RWPE2 (cell line): ENCODE measurements at regions not wholly inside any gene's neighbourhood (a gene's known extent, or its start where the extent isn't known, plus 50 kb on each side); places are given as distances from the start of the nearest gene placed in this dataset.
"Not testable (repeated sequence)": the region's sequence is repeated elsewhere in the genome, so short reads cannot be mapped to it uniquely, and the experiment has no call there.

Experiments
- ATAC-seq: fragments of 200-7000 bp; cut with Tn5 transposase; 3 replicates; pipeline ENCODE4 v1.9.1; 2021; ENCODE audit warnings: low read depth
- DNase-seq: peaks from one replicate; pipeline ENCODE4 v3.0.0-alpha.2; 2020; ENCODE audit warnings: low spot score
- H3K27ac ChIP-seq: fragments of 450-650 bp; 2 replicates; pipeline ENCODE4 v1.5.1; 2017; ENCODE audit warnings: mild to moderate bottlenecking; ENCODE audit not compliant: poor library complexity, severe bottlenecking
- H3K27me3 ChIP-seq: fragments of 250-450 bp; sonication (Bioruptor Pico); 2 replicates; pipeline ENCODE4 v1.5.1; 2021; ENCODE audit warnings: mild to moderate bottlenecking, moderate library complexity; ENCODE audit not compliant: insufficient read depth, poor library complexity, severe bottlenecking
- H3K36me3 ChIP-seq: fragments of 250-450 bp; sonication (Bioruptor Pico); 2 replicates; pipeline ENCODE4 v1.5.1; 2020; ENCODE audit warnings: low read depth, mild to moderate bottlenecking, moderate library complexity
- H3K4me1 ChIP-seq: fragments of 250-450 bp; sonication (Bioruptor Pico); 2 replicates; pipeline ENCODE4 v1.5.1; 2021; ENCODE audit warnings: mild to moderate bottlenecking, moderate library complexity; ENCODE audit not compliant: insufficient read depth, poor library complexity, severe bottlenecking
- H3K4me3 ChIP-seq: fragments of 250-450 bp; sonication (Bioruptor Pico); 2 replicates; pipeline ENCODE4 v1.5.1; 2021; ENCODE audit warnings: mild to moderate bottlenecking, moderate library complexity; ENCODE audit not compliant: severe bottlenecking
- H3K9me3 ChIP-seq: fragments of 250-450 bp; sonication (Bioruptor Pico); 2 replicates; pipeline ENCODE4 v1.5.1; 2021; ENCODE audit warnings: mild to moderate bottlenecking, moderate library complexity; ENCODE audit not compliant: severe bottlenecking
- CTCF ChIP-seq: fragments of 450-650 bp; IDR thresholded peaks from one replicate; pipeline ENCODE4 v1.5.1; 2017; ENCODE audit warnings: mild to moderate bottlenecking, moderate library complexity; ENCODE audit not compliant: poor library complexity, severe bottlenecking

DNA sequence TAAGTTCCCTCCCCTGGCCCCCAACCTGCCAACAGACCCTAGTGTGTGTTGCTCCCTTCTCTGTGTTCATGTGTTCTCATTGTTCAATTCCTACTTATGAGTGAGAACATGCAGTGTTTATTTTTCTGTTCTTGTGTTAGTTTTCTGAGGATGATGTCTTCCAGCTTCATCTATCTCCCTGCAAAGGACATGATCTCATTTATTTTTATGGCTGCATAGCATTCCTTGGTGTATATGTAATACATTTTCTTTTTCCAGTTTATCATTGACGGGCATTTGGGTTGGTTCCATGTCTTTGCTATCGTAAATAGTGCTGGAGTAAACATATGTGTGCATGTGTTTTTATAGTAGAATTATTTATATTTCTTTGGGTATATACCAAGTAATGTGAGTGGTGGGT, 602.2 kb downstream of the DSC3 start:
- Histone ChIP-seq H3K36me3 (no peaks in the 10 kb centered on the region), H3K9me3 (no peaks in the 10 kb centered on the region), H3K27me3 (no peaks in the 10 kb centered on the region), H3K4me1 (no peaks in the 10 kb centered on the region), H3K4me3 (no peak overlapping the region), H3K27ac (no peak overlapping the region)
- no peak for TF ChIP-seq CTCF
- no peak for ATAC-seq
- no peak for DNase-seq

- no peak overlapping the region for H3K4me3 ChIP-seq
- H3K4me1 ChIP-seq: no peaks in the 10 kb centered on the region
- no peaks in the 10 kb centered on the region for H3K9me3 ChIP-seq
- H3K36me3 ChIP-seq: no peaks in the 10 kb centered on the region
- no peaks in the 10 kb centered on the region for H3K27me3 ChIP-seq
- no peak for ATAC-seq
- DNase-seq: no peak
- no peak for TF ChIP-seq CTCF
- H3K27ac ChIP-seq: no peak overlapping the region
Measured at GRCh38 chr18:30439174-30439573, 603.4 kb downstream of the DSC3 start.

DNA sequence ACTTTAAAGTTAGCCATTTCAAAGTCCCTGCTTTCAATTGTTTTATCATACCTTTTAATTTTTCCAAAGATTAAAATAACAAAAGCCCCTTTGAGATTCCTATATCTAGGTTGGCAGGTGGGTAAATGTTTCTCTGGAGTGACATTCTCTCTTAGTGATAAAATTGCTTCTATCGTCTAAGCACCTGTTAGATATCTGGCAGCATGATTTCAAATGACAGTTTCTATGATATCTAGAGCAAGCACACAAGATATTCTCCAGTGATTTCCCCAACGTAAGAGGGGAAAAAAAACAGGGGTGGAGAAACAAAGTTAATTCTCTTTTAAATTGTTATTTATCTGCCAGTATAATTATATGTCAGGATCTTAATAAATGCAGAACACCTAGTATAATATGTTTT, 610.2 kb downstream of the DSC3 start:
- Histone ChIP-seq H3K4me3 (no peak overlapping the region), H3K4me1 (no peaks in the 10 kb centered on the region), H3K36me3 (no peaks in the 10 kb centered on the region), H3K27ac (no peak overlapping the region), H3K9me3 (no peaks in the 10 kb centered on the region), H3K27me3 (no peaks in the 10 kb centered on the region)
- DNase-seq: no peak
- no peak for ATAC-seq
- no peak for TF ChIP-seq CTCF

- not testable (repeated sequence) for H3K36me3 ChIP-seq
Measured at GRCh38 chr18:30419399-30419798, 623.1 kb downstream of the DSC3 start.

DNA sequence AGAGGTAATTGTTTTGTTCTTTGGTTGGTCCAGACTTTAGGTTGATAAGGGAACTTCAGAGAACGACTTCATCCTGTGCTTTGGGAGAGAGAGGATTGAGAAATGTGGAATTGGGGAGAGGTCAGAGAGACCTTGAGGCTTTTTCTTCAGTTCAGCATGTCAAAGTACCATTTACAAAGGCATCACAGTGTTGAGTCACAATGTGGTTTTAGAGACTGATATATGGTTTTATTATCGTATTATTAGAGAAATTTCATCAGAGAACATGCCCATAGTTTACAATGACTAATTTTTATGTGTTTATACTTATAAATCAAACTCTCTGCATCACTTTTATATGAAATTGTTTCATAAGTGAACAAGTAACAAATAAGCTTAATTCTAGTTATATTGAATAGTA, 626.6 kb downstream of the DSC3 start:
- Histone ChIP-seq H3K27ac (no peak overlapping the region), H3K4me3 (no peak overlapping the region), H3K27me3 (no peaks in the 10 kb centered on the region), H3K9me3 (no peaks in the 10 kb centered on the region), H3K36me3 (no peaks in the 10 kb centered on the region), H3K4me1 (no peaks in the 10 kb centered on the region)
- ATAC-seq (no peak), DNase-seq (no peak)
- no peak for TF ChIP-seq CTCF

More at GRCh38 chr18:30419399-30419798, 623.1 kb downstream of the DSC3 start:
- H3K9me3 ChIP-seq, H3K4me3 ChIP-seq, DNase-seq, H3K27ac ChIP-seq, H3K27me3 ChIP-seq, H3K4me1 ChIP-seq, ATAC-seq: not testable (repeated sequence)

DNA sequence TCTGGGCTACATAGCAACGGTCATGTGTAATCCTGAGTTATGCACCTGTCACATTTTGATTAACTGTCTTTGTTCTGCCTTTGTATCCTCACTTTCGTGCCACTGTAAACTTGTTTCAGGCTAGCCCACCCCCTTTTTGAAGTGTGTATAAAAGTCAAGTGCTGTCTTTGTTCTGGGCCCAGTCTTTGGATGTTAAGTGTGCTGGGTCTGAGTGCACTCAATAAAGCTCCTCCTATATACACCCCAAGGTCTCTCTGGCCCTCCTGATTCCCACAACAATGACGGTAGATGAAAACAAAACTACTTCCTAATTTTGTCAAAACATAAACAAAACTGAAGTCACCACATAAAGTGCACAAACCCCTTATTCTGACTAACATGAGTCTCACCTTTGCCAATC, 633.4 kb downstream of the DSC3 start:
- no peaks in the 10 kb centered on the region for H3K27me3 ChIP-seq
- H3K27ac ChIP-seq: no peak overlapping the region
- no peak for ATAC-seq
- no peak overlapping the region for H3K4me3 ChIP-seq
- no peaks in the 10 kb centered on the region for H3K36me3 ChIP-seq
- no peaks in the 10 kb centered on the region for H3K9me3 ChIP-seq
- no peak for DNase-seq
- H3K4me1 ChIP-seq: no peaks in the 10 kb centered on the region
- no peak for TF ChIP-seq CTCF
